ENCODE measurements at regions not wholly inside any gene's neighbourhood (a gene's known extent, or its start where the extent isn't known, plus 50 kb on each side); places are given as distances from the start of the nearest gene placed in this dataset.

- Histone ChIP-seq H3K9me3 (ENCODE audit: low read length) (no peaks in the 10 kb centered on the region), H3K27me3 (ENCODE audit: insufficient read depth, low read length) (no peaks in the 10 kb centered on the region), H3K27ac (ENCODE audit: low read depth, low read length, poor library complexity, severe bottlenecking) (no peak overlapping the region), H4K20me1 (ENCODE audit: insufficient read depth, low read length) (no peaks in the 10 kb centered on the region), H3K9ac (ENCODE audit: low read length) (no peak overlapping the region), H3K36me3 (ENCODE audit: insufficient read depth, low read length) (no peaks in the 10 kb centered on the region), H3K4me3 (ENCODE audit: low read depth, low read length, poor library complexity, severe bottlenecking) (no peak overlapping the region), H3K79me2 (ENCODE audit: insufficient read depth, low read length) (no peaks in the 10 kb centered on the region), H3F3A (ENCODE audit: insufficient read depth, low read length) (no peaks in the 10 kb centered on the region), H3K4me1 (ENCODE audit: insufficient read depth, low read length, severe bottlenecking) (no peaks in the 10 kb centered on the region), H2AFZ (ENCODE audit: low read length) (no peak overlapping the region), H3K9me2 (ENCODE audit: low read depth, low read length) (no peaks in the 10 kb centered on the region), H3K4me2 (ENCODE audit: low read length) (no peak overlapping the region)
- no peak for TF ChIP-seq CTCF (IDR thresholded peaks at IDR 0.05; ENCODE audit: low read length)
- no peak for TF ChIP-seq EZH2 (IDR thresholded peaks at IDR 0.05; ENCODE audit: borderline replicate concordance, low read length)
Measured at GRCh38 chr2:224206816-224207215, 167.7 kb upstream of the SERPINE2 start.

GRCh38 chr2:224202281-224202865 lies 163.3 kb upstream of the SERPINE2 start:
- no peak overlapping the region for H3K4me3 ChIP-seq (ENCODE audit: low read depth, low read length, poor library complexity, severe bottlenecking)
- H3K79me2 ChIP-seq (ENCODE audit: insufficient read depth, low read length): no peaks in the 10 kb centered on the region
- no peaks in the 10 kb centered on the region for H3K4me1 ChIP-seq (ENCODE audit: insufficient read depth, low read length, severe bottlenecking)
- no peaks in the 10 kb centered on the region for H3K9me2 ChIP-seq (ENCODE audit: low read depth, low read length)
- H3K9ac ChIP-seq (ENCODE audit: low read length): no peak overlapping the region
- no peak overlapping the region for H3K4me2 ChIP-seq (ENCODE audit: low read length)
- no peaks in the 10 kb centered on the region for H4K20me1 ChIP-seq (ENCODE audit: insufficient read depth, low read length)
- TF ChIP-seq CTCF (IDR thresholded peaks at IDR 0.05; ENCODE audit: low read length): no peak
- no peaks in the 10 kb centered on the region for H3K9me3 ChIP-seq (ENCODE audit: low read length)
- no peak overlapping the region for H3K27ac ChIP-seq (ENCODE audit: low read depth, low read length, poor library complexity, severe bottlenecking)
- H3K36me3 ChIP-seq (ENCODE audit: insufficient read depth, low read length): no peaks in the 10 kb centered on the region
- no peaks in the 10 kb centered on the region for H3F3A ChIP-seq (ENCODE audit: insufficient read depth, low read length)
- H3K27me3 ChIP-seq (ENCODE audit: insufficient read depth, low read length): no peaks in the 10 kb centered on the region
- no peak overlapping the region for H2AFZ ChIP-seq (ENCODE audit: low read length)

DNA sequence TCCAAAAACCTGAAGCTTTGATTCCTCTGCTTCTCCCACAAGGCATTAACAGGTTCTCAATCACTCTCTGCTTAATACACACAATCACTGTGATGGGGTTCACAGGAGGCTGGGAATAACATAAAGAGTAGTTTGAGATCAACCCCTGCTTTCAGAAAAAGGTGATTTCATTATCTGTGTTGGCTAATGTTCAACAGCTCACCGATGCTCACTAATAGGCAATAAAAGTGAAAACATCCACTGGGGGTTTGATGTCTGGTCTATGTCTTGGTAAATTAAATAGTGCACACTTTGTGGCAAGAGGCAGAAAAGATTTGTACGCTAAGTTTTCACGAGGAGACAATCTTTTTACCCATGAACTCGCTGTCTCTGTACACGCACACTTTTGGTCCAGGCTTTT lies 159.3 kb upstream of the SERPINE2 start:
- Histone ChIP-seq H3K9me3 (ENCODE audit: low read length) (no peaks in the 10 kb centered on the region), H4K20me1 (ENCODE audit: insufficient read depth, low read length) (no peaks in the 10 kb centered on the region), H3K4me3 (ENCODE audit: low read depth, low read length, poor library complexity, severe bottlenecking) (no peak overlapping the region), H3K4me1 (ENCODE audit: insufficient read depth, low read length, severe bottlenecking) (no peaks in the 10 kb centered on the region), H3K9me2 (ENCODE audit: low read depth, low read length) (no peaks in the 10 kb centered on the region), H3K79me2 (ENCODE audit: insufficient read depth, low read length) (no peaks in the 10 kb centered on the region), H3K36me3 (ENCODE audit: insufficient read depth, low read length) (no peaks in the 10 kb centered on the region), H3F3A (ENCODE audit: insufficient read depth, low read length) (no peaks in the 10 kb centered on the region), H3K9ac (ENCODE audit: low read length) (no peak overlapping the region), H3K27me3 (ENCODE audit: insufficient read depth, low read length) (no peaks in the 10 kb centered on the region), H3K27ac (ENCODE audit: low read depth, low read length, poor library complexity, severe bottlenecking) (no peak overlapping the region), H2AFZ (ENCODE audit: low read length) (no peak overlapping the region), H3K4me2 (ENCODE audit: low read length) (no peak overlapping the region)
- TF ChIP-seq EZH2 (IDR thresholded peaks at IDR 0.05; ENCODE audit: borderline replicate concordance, low read length): no peak
- TF ChIP-seq CTCF (IDR thresholded peaks at IDR 0.05; ENCODE audit: low read length): no peak

Measured in OCI-LY1 (cell line).